Hepatic stellate cell (primary cell): ENCODE measurements at regions not wholly inside any gene's neighbourhood (a gene's known extent, or its start where the extent isn't known, plus 50 kb on each side); places are given as distances from the start of the nearest gene placed in this dataset.

ENCODE experiments used
- DNase-seq: peaks from one replicate; pipeline ENCODE4 v3.0.0; 2011; ENCODE audit warnings: low spot score

GRCh38 chr18:42185486-42185885 is 230.5 kb downstream of the PIK3C3 start:
- no peak for DNase-seq

GRCh38 chr18:42187611-42188380 is 232.8 kb downstream of the PIK3C3 start:
- no peak for DNase-seq

DNA sequence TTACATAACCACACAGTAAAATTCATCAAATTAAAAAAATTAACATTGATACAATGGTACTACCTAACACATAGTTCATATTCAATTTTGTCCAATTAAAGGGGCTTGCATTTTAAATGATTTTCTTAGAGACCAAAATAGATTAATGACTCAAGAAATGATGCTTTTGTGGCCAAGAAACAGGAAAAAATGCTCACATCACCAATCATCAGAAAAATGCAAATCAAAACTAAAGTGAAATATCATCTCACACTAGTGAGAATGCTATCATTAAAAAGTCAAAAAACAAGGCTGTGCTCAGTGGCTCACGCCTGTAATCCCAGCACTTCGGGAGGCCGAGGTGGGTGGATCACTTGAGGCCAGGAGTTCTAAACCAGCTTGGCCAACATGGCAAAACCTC is 235.6 kb downstream of the PIK3C3 start:
- DNase-seq, result no peak

GRCh38 chr18:42192251-42193248 is 237.5 kb downstream of the PIK3C3 start:
- no peak for DNase-seq

DNA sequence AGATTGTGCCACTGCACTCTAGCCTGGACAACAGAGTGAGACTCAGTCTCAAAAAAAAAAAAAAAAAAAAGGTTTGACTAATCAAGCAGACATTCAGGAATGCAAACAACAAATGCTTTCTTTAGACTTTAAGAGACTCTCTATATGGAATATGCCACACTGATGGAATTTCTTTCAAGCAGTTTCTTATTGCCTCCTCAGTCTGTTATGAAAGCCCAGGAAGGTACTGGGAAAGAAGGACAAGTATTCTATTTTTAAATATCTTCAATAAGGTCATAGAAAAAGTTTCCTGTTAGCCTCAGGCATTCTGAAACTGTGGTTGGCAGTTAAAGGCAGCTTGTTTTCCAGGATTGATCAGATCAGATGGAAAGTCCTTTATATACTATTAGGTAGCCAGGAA is 241.6 kb downstream of the PIK3C3 start:
- peak; percentile 2 for DNase-seq

DNA sequence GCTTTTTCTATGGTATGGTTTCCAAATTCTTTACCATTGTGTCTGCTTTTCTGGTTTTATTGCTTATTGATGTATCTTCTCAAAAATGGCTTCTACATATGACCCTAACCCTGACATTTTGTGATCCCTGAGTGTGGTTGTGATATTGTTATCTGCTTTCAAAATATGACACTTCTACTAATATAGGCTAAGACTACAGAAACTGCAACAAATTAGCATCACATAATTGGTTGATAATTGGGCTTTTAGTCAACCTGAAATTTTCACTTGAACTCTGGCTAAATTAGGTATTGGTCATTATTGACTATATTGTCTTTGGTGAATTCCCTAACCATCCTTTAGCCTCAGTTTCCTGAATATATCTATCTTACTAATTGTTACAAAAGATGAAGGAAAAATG is 246.1 kb downstream of the PIK3C3 start:
- no peak for DNase-seq

DNA sequence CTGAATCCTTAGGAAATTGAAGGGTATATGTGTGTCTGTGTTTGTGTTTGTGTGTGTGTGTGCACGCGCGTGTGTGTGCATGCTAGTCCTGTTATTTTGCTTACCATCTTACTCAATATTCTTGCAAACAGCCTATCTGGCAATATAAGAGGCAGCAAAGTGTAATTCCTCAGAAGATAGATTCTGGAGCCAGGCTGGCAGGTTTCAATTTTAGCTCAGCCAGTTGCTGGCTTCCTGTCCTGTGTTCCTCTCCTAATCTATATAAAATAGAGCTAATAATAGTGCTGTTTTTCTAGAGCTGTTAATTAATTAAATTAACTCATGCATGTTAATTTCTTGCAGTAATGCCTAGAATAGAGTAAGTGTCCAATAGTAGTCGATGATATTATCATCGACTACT is 256.2 kb downstream of the PIK3C3 start:
- DNase-seq, result no peak

DNA sequence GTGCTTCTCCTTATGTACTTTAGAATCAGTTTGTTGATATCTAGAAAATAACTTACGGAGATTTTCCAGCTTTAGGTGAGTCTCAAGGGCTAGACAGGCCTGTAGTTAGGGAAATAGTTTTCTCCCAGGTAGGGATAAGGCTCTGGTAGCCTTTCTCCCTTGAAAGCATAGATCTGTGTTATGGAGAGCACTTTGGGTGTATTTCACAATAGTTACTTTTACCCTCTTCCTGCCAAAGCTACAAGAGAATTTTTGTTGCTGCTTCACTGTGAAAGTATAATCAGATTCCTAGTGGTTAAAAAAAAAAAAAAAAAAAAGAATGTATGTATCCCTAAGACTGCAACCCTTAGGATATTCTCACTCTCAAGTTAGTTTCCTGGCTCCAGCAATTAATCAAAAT is 267.5 kb downstream of the PIK3C3 start:
- no peak for DNase-seq

DNA sequence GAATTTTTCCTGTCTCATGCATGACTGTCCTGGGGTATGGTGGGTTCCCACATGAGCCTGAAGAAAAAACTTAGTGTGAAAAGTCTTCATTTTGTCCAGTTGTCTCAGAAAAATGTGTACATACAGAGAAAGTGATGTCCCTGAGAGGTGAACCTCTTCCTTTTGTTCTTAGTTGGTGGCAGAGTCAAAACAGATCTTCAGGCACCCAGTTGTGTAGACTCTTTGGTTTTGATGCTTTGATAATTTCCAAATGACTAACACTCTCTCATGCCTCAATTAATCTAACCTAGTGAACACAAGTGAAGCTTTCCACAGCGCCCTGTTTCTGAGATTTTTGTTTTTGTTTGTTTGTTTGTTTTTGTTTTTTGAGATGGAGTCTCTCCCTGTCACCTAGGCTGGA is 273.5 kb downstream of the PIK3C3 start:
- DNase-seq, result no peak

GRCh38 chr18:42229211-42230210 is 274.5 kb downstream of the PIK3C3 start:
- no peak for DNase-seq

- DNase-seq, result no peak
These were observed 275.6 kb downstream of the PIK3C3 start for GRCh38 chr18:42230636-42231035.

- DNase-seq, result no peak
These were observed 276.2 kb downstream of the PIK3C3 start for GRCh38 chr18:42231284-42231683.

GRCh38 chr18:42231796-42232195 is 276.8 kb downstream of the PIK3C3 start:
- no peak for DNase-seq

GRCh38 chr18:42233908-42234307 is 278.9 kb downstream of the PIK3C3 start:
- DNase-seq, result no peak

- DNase-seq, result no peak
These were observed 287.7 kb downstream of the PIK3C3 start for GRCh38 chr18:42242758-42243157.

DNA sequence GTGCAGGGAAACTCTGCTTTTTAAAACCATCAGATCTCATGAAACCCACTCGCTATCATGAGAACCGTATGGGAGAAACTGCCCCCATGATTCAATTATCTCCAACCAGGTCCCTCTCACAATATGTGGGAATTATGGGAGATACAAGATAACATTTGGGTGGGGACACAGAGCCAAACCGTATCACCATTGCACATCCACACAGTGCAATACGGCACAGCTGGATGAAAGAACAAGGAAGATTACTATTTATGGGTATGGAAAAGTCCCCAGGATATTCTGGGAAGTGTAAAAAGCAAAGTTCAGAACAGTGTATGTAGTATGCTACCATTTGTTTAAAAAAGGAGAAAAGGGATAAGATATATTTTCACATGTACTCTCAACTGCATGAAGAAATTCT is 290.1 kb downstream of the PIK3C3 start:
- no peak for DNase-seq

- no peak for DNase-seq
These were observed 301.1 kb downstream of the PIK3C3 start for GRCh38 chr18:42255908-42256765.

DNA sequence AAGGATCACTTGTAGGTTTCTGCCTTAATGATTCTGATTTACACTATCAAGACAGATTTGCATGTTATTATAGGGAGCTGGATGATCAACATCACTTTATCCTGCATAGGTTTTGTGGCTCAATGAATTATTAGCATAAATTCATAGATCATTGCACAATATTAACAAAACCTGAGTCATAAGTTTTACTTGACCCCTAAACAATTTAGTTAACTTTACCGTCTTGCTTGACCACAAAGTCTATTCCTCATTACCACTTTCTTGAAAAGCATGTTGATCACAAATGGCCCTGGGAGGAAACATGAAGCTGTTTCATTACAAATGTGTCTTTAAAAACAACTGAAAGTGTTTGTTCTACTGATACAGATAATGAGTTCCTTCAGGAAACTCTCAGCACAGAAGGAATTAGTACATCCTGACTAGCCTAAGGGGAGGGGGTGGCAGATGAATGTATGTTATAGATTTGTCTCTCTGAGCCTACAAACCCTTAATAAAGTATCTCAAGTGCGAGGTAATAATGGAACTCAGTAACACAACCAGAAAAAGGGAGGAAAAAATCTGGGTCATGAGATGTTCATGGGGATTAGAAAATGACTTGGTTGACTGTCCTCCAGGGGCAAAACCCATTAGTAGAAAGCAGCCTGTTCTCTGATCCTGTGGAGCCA is 303.4 kb downstream of the PIK3C3 start:
- no peak for DNase-seq

DNA sequence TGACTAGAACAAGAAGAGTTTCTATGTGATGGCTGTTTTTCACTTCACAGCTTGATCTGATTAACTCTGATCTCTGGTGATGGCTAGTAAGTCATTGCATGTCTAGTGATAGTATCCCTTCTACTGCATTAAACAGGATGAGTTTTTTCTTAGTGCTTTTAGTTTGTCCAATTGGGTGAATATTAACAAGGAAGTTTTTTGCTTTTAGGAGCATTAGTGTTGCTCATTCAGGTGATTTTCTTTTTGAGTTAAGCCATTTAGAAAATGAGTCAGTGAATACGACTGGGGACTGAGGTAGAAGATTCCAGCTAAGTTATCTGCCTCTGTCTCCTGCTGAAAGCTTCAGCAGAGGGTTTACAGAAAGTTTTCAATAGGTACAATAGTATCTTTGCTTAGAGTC is 306.7 kb downstream of the PIK3C3 start:
- no peak for DNase-seq

GRCh38 chr18:42264497-42264896 is 309.5 kb downstream of the PIK3C3 start:
- DNase-seq, result no peak
